ENCODE measurements at regions not wholly inside any gene's neighbourhood (a gene's known extent, or its start where the extent isn't known, plus 50 kb on each side); places are given as distances from the start of the nearest gene placed in this dataset.

DNA sequence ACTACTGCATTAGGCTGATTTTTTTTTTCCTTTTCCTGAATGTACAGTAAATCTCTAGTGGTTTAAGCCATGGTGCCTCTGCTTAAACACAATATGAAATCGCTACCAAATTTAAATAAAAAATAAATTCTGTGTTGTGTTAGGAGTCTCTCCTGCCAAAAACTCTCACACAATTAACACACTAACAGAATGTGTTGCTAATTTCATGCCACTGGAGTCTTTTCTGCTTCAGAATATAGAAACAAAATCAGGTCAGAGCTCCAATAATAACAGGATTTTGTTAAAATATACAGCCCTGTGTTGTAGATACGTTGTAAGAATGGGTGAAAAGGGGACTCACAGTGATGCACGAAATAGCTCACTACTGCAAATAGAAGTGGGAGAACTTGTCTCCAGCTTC lies 398.8 kb downstream of the ZSWIM6 start:
- H3K4me3 ChIP-seq (ENCODE audit: low read depth, low read length) = no peak overlapping the region

DNA sequence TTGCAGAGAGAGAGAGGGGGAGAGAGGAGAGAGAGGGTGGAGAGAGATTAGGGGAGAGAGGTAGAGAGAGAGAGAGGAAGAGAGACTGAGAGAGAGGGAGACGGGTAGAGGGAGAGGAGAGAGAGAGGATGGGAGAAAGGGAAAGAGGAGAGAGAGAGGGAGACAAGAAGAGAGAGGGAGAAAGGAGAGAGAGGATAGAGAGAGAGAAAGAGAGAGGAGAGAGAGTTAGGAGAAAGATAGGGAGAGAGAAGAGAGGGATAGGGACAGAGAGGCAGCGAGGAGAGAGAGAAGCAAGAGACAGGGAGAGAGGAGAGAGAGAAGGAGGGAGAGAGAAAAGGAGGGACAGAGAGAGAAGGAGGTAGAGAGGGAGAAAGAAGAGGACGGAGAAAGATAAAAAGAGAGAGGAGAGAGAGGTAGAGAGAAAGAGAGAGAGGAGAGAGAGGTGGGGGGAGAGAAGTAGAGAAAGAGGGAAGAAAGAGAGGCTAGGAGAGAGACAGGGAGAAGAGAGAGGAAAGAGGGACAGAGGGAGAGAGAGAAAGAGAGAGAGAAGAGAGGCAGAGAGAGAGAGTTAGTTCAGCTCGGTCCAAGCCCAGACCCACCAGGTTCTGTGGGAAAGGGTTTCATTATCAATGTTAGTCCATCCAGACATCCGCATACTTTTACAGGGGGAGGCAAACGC lies 399.3 kb downstream of the ZSWIM6 start:
- TF ChIP-seq CTCF (IDR thresholded peaks at IDR 0.05; ENCODE audit: low read depth, low read length, missing control alignments) = no peak
- no peak for DNase-seq (ENCODE audit: low read depth)
- no peak overlapping the region for H3K4me3 ChIP-seq (ENCODE audit: low read depth, low read length)
- in situ Hi-C loops (cut with HindIII; ENCODE audit: low sequenced_read_pairs) = no loop called here

More for the DNA sequence above, 398.8 kb downstream of the ZSWIM6 start:
- in situ Hi-C loops (cut with HindIII; ENCODE audit: low sequenced_read_pairs) = no loop called here
- TF ChIP-seq CTCF (IDR thresholded peaks at IDR 0.05; ENCODE audit: low read depth, low read length, missing control alignments) = no peak
- DNase-seq (ENCODE audit: low read depth) = no peak

GRCh38 chr5:61731946-61732314 lies 399.9 kb downstream of the ZSWIM6 start:
- no peak overlapping the region for H3K4me3 ChIP-seq (ENCODE audit: low read depth, low read length)
- no peak for TF ChIP-seq CTCF (IDR thresholded peaks at IDR 0.05; ENCODE audit: low read depth, low read length, missing control alignments)
- in situ Hi-C loops (cut with HindIII; ENCODE audit: low sequenced_read_pairs) = no loop called here
- no peak for DNase-seq (ENCODE audit: low read depth)

GRCh38 chr5:61732369-61732768 lies 400.3 kb downstream of the ZSWIM6 start:
- DNase-seq (ENCODE audit: low read depth) = no peak

DNA sequence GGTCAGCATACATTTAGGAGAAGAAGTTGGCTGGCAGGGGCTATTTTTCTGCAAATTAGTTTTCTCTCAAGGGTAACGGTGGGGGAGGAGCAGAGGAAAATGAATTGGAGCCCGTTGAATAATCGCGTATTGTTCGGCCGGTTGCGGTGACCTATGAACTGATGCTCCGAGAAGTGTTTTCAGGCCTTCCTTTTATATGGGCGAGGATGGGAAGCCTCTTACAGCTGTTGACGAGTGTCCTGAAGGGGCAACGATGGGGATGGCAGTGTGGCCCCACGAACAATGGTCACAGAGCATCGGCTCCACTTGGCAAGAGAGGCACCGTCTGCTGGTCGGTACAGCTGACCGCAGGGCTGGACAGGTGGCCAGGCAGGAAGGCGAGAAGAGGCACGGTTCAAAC lies 400.7 kb downstream of the ZSWIM6 start:
- DNase-seq (ENCODE audit: low read depth) = no peak
- in situ Hi-C loops (cut with HindIII; ENCODE audit: low sequenced_read_pairs) = no loop called here
- TF ChIP-seq CTCF (IDR thresholded peaks at IDR 0.05; ENCODE audit: low read depth, low read length, missing control alignments) = no peak
- H3K4me3 ChIP-seq (ENCODE audit: low read depth, low read length) = peak overlapping the region; percentile 16

More at GRCh38 chr5:61732369-61732768, 400.3 kb downstream of the ZSWIM6 start:
- peak; percentile 5 for TF ChIP-seq CTCF (IDR thresholded peaks at IDR 0.05; ENCODE audit: low read depth, low read length, missing control alignments)
- in situ Hi-C loops (cut with HindIII; ENCODE audit: low sequenced_read_pairs) = no loop called here
- peak overlapping the region; percentile 16 for H3K4me3 ChIP-seq (ENCODE audit: low read depth, low read length)

GRCh38 chr5:61734001-61734400 lies 401.9 kb downstream of the ZSWIM6 start:
- in situ Hi-C loops (cut with HindIII; ENCODE audit: low sequenced_read_pairs) = no loop called here
- no peak overlapping the region for H3K4me3 ChIP-seq (ENCODE audit: low read depth, low read length)
- no peak for DNase-seq (ENCODE audit: low read depth)
- no peak for TF ChIP-seq CTCF (IDR thresholded peaks at IDR 0.05; ENCODE audit: low read depth, low read length, missing control alignments)
